Erythroblast (primary cell): ENCODE measurements at regions not wholly inside any gene's neighbourhood (a gene's known extent, or its start where the extent isn't known, plus 50 kb on each side); places are given as distances from the start of the nearest gene placed in this dataset.

ENCODE experiments used
- DNase-seq, 2 experiments: peaks; one replicate each; lab custom pipeline; 2025; lab: John Stamatoyannopoulos, UW
- GATA1 ChIP-seq: IDR thresholded peaks from 2 replicates; pipeline ENCODE4 v1.6.1; 2011; ENCODE audit warnings: low read depth, mild to moderate bottlenecking, control low read depth, low read length, moderate library complexity
- POLR2A ChIP-seq: IDR thresholded peaks from 2 replicates; pipeline ENCODE4 v1.6.1; 2011; ENCODE audit warnings: mild to moderate bottlenecking, low read length

DNA sequence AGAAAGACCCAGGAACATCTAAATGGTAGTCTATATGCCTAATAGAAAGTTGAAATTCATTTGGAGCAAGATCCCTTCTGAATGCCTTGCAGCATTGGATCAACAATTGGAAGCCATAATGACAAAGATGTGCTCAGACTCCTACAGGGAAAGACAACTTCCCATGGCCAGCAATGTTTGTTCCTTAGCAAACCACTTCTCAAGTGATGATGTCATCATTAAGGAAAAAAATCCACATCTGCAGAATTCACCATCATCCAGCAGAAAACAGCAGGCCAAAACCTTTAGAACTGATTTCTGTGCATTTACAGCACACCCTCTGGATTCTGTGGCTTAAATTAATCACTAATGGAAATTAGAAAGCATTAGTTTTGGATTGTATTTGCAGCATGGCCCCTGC lies 82.4 kb upstream of the ZIC3 start:
- DNase-seq, result no peak
- TF ChIP-seq GATA1 (no peak), POLR2A (no peak)

DNA sequence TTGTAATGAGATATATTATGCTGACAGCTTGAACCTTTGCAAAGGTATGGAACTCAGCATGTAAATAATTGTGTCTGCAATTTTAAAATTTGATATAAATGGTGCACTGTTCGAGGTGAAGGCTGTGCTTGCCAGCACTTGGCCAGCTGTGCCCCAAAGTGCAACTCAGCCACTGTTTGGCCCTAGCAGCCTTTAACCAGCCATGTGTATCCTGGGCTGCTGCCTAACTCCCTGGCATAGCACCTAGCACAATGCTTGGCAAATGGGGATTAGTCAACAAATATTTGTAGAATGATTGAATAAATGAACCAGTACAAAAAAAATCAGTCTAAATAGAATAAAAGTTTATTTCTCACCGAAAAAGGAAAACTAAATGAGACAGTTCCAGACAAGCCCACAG lies 83.8 kb upstream of the ZIC3 start:
- TF ChIP-seq POLR2A, result no peak
- TF ChIP-seq GATA1, result no peak
- DNase-seq, result no peak

DNA sequence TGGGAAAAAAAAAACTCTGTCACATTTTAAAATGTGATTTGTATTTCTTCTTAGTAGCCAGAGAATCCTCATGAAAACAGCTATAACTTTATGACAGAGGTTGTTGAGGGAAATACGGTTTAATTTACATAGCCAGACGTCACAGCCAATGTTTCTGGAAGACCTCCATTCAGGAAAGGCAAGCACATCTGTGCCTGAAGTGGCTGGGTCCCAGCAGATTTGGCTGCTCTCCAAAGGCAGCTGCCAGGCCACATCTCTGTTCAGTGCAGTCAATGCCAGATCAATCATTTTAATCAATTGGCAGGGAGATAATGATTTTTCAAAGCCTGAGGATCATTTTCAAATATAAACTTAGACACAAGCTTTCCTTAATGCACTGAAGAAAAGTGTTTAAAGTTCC lies 86.5 kb upstream of the ZIC3 start:
- DNase-seq, result no peak
- TF ChIP-seq POLR2A, result no peak
- TF ChIP-seq GATA1, result no peak

DNA sequence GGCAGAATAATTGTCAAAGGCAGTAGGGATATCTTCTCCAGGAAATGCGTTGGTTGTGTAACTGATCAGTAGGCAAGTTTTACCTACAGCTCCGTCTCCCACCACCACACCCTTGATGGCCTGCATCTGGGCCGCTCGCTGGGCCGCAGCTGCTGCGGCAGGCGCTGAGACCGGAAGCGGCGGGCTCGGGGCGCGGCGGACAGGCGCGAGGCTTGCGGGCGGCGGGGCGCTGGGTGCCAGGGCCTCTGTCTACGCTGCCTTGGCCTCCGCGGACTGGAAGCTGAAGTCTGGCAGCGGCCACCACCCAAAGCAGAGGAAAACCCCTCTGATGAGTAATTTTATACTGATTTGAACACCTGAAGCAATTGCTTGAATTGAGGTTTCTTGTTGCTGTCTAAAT lies 124.2 kb upstream of the ZIC3 start:
- TF ChIP-seq POLR2A (no peak), GATA1 (no peak)

DNA sequence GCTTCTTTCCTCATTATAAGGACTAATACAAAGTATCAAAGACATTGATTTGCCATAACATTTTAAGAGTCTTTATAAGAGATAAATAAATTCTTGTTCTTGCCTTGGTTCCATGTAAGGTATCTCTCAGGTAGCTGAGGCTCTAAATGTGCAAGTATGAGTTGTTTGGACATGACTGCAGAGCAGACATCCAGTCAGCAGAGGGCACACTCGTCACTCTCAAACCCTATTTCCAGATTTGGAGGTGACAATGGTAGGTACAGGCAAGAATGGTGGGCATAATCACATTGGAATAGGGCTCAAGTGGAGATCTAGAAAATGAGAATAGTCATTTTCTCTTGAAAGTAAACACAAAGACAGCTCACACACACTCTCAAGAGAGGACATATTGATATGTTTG lies 133.3 kb upstream of the ZIC3 start:
- peak; percentile 0 to 26 for DNase-seq
- TF ChIP-seq GATA1, result no peak
- no peak for TF ChIP-seq POLR2A

More for the DNA sequence above, 124.2 kb upstream of the ZIC3 start:
- no peak for DNase-seq

DNA sequence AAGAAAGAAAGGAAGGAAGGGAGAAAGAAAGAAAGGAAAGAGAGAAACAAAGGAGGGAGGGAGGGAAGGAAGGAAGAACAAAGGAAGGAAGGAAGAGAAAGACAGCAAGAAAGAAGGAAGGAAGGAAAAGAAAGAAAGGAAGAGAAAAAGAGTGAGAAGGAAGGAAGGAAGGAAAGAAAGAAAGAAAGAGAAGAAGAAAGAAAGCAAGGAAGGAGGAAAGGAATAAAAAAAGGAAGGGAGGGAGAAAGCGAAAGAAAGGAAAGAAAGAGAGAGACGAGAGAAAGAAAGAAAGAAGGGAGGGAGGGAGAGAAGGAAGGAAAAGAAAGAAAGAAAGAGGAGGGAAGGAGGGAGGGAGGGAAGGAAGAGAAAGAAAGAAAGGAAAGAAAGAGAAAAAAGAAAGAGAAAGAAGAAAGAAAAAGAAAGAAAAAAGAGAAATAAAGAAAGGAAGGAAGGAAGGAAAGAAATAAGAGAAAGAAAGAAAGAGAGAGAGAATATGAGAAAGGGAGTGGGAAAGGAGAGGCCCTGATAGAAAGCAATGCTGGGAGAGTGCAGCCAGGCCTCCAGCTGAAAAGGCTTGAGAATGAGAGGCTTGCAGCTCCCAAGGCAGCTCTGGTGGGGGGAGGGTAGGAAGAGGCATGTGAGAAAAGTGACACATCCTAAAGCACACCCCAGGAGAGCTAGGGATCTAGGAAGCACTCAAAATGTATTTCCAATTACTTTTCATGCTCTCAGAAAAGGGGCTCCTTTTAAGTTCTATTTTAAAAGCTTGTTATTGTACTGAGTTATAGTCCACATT lies 134.0 kb upstream of the ZIC3 start:
- DNase-seq, result no peak
- no peak for TF ChIP-seq POLR2A
- no peak for TF ChIP-seq GATA1

DNA sequence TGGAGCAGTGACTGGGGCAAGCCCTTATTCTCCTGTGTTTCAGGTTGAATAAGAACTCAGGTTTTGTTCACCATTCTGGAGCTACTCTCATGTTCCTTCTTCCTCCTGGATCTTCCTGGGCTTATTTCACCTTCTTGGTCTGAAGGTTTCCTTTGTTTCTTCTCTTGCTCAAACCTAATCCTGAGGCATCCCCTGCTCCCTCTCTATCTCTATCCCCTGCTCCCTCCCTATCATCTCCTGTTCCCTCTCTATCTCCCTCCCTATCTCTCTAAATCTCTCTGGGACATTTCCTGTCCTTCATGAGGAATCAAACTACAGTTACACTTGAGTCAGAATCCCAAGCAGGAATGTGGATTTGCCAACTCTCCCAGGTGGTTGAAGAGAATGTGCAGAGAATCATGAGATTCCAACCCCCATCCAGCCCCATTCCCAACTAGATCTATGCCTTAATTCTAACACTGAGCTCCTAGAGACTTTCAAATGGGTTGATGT lies 134.9 kb upstream of the ZIC3 start:
- TF ChIP-seq POLR2A, result no peak
- TF ChIP-seq GATA1, result no peak
- no peak for DNase-seq

DNA sequence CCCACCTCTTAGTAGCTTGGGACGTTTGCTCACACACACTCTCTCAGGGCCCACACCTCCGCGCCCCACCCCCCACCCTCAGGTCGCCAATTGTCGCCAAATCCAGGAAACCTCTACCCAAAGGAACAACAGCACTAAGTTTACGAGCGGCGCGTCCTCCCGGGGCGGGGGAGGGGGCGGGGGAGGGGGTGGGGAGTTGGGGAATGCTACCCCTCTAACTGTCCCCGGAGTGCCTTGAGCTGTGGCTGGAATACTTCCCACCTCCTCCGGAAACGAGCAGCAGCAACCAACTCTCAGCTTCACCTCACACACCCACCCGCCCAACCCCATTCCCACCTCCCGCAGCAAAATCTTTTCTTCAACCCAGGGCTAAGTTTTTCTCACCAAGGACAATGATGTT lies 135.6 kb upstream of the ZIC3 start:
- DNase-seq, result no peak
- TF ChIP-seq GATA1 (no peak), POLR2A (no peak)

DNA sequence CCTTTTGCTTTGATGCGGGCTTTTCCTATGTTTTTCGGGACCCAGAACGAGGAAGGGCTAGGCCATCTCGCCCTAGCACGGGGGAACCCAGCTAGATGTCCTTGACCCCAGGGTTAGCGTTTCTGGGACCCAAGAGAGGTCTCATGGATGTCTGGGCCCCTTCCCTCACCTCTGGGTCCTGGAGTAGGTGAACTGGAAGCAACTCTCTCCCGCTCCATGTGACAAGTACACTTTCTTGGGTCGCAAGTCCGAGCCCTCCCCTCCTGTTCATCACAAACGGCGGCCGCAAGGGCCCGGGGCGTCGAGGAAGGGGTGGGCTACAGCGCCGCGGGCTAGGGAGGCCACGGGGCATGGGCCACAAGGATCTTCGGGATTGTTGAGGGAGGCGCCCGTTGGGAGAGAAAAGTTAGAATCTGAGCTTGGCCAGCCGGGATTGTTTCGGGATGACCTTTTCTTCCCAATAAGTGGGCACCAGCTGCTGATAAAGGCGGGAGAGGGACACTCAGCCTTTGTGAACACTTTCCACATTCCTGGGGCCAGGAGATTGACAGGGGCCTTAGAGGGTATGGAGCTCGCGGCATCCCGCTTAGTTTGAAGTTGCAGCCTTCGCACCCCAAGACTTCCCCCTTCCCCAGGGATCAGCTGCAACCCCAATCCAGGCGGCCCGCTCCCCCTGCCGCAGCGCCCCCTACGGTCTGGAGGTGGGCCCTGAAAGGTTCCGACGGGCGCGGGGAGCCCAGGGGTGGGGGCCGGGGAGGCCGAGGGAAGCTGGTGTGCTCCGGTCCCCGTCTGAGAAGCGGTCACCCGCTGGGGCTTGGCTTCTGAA lies 136.9 kb upstream of the ZIC3 start:
- TF ChIP-seq GATA1 (no peak), POLR2A (no peak)
- no peak for DNase-seq

DNA sequence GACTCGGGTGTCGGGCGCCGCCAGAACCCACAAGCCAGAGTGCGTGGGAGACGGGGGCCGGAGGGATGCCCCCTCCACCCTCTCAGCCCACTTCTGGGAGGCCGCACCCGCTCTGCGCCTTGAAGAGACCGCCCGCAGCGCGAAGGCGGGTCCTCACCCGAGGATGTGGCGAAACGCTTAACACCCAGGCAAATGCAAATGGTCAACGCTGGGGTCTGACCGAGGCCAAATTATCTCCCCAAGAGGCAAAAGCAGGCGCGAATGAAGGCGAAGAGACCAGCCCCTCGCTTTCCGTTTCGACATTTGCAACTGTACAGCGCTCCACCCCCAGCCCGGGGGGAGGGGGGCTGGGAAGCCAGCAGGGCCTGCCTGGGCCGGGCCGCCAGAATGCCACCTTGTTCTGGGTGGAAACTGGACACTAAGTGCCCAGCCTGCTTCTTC lies 137.7 kb upstream of the ZIC3 start:
- no peak for TF ChIP-seq POLR2A
- no peak for TF ChIP-seq GATA1
- no peak for DNase-seq

DNA sequence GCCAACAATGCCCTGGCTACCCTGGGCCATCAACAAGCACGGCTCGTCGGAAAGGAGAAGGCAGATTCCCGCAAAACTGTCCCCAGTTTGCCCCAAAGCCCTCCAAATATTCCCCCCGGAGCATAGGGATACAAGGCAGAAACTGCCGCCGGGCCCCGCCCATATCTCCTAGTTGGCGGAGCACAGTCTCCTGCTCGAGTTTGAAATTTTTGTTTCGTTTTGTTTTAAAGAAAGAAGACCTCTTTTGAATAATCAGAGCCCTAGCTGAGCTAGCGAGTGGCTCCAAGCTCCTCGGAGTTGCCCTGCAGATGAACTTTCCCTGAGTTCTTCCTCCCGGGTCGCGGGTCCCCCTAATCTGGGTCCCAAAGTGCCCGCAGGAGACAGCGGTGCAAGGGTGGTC lies 138.1 kb upstream of the ZIC3 start:
- no peak for TF ChIP-seq POLR2A
- TF ChIP-seq GATA1, result no peak
- no peak for DNase-seq

DNA sequence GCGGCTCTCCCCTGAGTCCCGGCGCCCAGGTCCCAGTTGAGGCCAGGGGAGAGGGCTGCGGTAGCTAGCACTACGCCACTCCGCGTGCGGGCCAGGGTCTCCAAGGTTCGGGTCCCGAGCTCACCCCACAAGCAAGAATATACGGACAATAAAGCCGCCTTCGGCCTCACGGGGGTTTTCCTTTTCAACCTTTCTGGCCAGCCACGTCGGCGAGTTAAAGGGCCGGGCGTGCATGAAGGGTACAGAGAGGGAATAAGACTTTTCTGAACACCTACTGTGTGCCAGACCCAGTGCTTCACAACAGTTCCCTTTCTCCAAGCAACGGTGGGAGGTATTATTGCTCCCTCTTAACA lies 138.5 kb upstream of the ZIC3 start:
- no peak for TF ChIP-seq GATA1
- no peak for TF ChIP-seq POLR2A
- DNase-seq, result no peak

DNA sequence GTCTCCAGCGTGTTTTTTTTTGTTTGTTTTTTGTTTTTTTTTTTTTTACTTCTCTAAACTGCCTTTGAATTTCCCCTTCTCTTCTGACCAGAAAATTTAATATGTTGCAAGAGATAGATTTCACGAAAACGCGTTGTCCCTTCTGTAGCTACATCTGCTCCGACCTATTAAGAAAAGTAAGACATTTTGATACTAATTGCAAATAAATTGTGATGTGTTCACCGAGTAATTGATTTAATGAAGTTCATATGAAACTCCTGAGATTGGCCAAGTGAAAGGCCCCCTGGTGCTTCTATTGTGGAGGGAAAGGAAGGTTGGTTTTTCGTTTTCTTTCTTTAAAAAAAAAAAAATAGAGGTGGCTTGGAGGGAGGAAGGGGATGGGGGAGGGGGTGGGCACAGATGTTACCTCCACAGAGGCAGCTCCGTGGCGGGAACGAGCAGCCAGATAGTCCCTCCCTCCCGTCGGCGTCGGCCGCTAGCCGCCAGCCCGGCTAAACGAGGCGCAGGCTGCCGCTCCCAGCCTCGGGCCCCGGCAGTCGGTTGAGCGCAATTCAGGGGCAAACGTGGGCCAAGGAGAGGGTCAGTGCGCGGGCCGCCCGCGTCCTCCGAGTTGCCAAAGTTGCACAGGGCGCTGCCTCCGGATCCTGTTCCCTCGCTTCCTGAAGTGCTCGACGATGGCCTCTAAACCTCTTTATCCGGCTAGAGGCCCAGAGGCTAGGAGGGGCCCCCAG lies 139.1 kb upstream of the ZIC3 start:
- no peak for TF ChIP-seq POLR2A
- no peak for TF ChIP-seq GATA1
- no peak for DNase-seq

DNA sequence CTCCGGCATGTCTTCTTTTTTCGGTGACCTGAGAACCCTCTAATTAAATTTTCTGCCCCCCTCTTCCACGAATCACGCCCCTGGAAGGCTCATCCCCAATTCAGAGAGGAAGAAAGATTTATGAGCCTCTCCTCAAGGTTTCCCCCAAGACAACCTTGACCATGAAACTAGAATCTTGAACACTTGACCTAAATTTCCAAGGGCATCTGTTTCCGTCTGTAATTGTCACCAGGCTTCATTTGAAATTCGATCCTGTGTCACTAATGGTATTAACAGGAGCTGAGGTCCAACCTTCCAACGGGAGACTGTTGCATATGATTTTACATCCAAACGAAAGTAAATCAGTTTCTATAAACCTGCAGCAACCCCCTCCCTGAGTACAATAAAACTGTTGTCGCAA lies 139.9 kb upstream of the ZIC3 start:
- DNase-seq, result no peak
- TF ChIP-seq POLR2A, result no peak
- TF ChIP-seq GATA1, result no peak
